Renal pelvis (tissue), 1 donor: ENCODE measurements at regions not wholly inside any gene's neighbourhood (a gene's known extent, or its start where the extent isn't known, plus 50 kb on each side); places are given as distances from the start of the nearest gene placed in this dataset.
"Not testable (repeated sequence)": the region's sequence is repeated elsewhere in the genome, so short reads cannot be mapped to it uniquely, and the experiment has no call there.

Experiments
- DNase-seq: peaks from one replicate; pipeline ENCODE4 v3.0.0-alpha.2; 2013

DNA sequence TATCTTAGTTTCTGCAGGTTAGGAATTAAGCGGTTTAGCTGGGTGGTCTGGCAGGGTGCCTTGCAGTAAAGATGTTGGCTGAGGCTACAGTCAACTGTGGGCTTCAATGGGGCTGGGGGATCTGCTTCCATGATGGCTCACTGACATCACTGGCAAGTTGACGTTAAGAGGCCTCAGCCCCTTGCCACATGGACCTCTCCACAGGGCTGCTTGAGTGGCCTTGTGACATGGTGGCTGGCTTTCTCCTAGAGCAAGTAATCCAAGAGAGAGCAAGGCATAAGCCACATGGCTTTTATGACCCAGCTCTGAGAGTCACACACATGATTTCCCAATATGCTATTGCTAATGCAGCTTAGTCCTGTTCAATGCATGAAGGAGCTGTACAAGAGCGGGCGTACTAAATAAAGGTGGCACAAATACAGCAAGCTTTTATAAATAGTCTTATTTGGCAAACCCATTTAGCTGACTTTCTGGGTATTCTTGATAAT, 109.1 kb downstream of the SEPTIN7 start:
- DNase-seq = no peak

GRCh38 chr7:35910621-35911020, 109.8 kb downstream of the SEPTIN7 start:
- not testable (repeated sequence) for DNase-seq

GRCh38 chr7:35913350-35913749, 112.5 kb downstream of the SEPTIN7 start:
- not testable (repeated sequence) for DNase-seq

GRCh38 chr7:35914214-35914613, 113.4 kb downstream of the SEPTIN7 start:
- DNase-seq = not testable (repeated sequence)

DNA sequence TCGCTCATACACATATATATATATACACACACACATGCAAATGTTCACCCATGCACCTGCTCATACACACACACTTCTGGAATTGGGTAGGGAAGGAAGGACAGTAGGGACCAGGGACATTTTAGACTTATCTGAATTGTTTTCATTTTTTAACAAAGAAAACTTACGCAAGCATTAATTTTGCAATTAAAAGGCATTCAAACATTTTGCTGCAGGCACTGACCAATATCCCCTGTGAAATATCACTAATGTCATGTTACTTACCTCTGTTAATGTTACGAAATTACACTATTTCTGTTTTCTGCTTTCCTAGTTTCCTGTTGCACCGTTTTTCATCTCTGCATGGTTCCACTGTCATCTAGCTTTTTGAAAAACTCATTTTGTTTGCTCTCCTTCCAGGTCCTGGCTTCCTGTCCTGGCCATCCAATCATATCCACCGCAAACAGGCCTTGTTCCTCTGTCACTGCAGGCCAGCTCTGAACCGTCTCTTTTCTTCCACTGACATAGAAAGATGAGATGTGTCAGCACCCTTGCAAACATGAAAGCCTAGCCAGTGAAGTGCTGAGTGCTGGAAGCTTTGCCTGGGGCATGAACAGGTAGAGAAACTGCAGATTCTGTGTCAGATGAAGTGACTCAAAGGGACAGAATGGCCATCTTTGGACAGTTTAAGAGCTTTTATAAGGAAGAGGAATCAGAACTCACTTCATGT, 114.5 kb downstream of the SEPTIN7 start:
- not testable (repeated sequence) for DNase-seq

DNA sequence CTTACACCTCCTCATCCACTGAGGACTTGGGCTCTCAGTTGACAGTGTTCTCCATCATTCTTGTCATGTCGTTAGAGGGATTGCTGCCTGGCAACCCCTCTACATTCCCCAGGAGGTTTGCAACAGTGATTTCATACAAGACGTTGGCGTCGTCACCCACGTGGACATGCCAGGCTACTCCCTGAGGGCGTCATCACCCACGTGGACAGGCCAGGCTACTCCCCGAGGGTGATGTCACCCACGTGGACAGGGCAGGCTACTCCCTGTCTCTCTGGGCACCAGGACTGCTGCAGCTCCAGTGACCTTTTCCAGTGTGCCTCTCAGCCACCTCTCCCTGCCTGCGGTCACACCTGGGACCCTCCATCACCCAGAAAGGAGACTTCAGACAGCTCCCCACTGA, 117.4 kb downstream of the SEPTIN7 start:
- DNase-seq = not testable (repeated sequence)

- not testable (repeated sequence) for DNase-seq
Observed at GRCh38 chr7:35919607-35920006, 118.8 kb downstream of the SEPTIN7 start.

DNA sequence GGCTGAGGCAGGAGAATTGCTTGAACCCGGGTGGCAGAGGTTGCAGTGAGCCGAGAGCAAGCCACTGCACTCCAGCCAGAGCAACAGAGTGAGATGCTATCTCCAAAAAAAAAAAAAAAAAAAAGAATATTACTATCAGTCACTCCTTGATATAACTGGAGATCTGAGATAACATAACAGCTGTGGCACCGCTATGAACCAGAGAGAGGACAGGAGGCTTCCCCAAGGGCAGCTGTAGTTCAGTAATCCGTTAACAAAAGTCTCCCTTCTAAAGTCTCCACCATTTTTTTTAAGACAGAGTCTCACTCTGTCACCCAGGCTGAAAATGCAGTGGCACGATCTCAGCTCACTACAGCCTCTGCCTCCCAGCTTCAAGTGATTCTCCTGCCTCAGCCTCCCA, 120.5 kb downstream of the SEPTIN7 start:
- DNase-seq = not testable (repeated sequence)

- DNase-seq = peak; percentile 21
Observed at GRCh38 chr7:35924668-35925067, 123.8 kb downstream of the SEPTIN7 start.

- DNase-seq = not testable (repeated sequence)
Observed at GRCh38 chr7:35926966-35927365, 126.1 kb downstream of the SEPTIN7 start.

DNA sequence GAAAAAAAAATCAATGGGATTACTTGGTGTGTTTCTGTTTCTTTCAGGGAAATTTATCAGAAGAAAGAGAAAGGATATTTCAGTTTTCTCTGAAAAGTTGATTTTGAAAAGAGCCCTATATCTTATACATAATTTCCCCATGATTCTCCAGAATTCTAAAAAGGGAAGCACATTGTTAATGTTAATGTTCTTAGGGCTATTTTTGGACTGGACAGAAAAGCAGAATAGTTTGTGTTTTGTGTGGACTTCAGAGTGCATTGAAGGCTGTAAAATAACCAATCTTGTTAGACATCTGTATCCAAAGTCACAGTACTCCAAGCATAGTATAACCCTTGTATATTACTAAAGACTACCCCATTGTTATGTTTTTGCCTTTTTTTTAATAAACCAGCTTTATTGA, 130.3 kb downstream of the SEPTIN7 start:
- DNase-seq = not testable (repeated sequence)

- DNase-seq = not testable (repeated sequence)
Observed at GRCh38 chr7:35931551-35931950, 130.7 kb downstream of the SEPTIN7 start.

DNA sequence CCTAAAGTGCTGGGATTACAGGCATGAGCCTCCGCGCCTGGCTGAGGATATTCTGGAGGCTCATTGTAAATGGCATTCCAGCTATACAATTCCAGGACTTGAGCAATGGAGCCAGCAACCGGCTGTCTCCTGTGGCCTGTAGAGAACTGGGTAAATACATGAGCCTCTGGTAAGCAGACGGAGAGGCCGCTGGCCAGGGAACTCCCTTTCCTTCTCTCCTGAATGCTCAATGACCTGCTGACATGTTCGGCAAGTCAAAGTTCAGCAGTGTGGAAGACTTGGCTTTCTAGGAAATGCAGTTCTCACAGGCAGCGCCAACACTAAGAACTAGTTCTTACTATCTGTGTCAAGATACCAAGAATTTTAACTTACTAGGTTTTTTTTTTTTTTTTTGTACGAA, 139.8 kb downstream of the SEPTIN7 start:
- DNase-seq = not testable (repeated sequence)

DNA sequence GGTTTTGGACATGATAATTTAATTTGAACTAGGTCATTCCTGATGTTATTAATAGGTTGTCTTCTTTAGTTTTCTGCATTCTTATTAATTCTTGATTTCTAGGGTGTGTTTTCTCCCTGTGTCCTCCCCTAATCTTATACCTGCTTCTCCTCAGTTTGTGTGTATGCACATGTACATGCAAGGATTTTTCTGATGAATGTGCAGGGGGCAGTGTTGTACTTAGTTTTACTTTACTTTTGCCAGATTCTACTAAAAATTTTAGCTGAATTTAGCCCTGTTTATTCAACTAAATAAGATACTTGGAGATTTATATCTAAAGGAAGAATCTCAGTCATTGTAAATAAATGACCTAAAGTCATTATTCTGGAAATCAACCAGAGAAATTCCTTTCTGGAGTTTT, 144.8 kb downstream of the SEPTIN7 start:
- not testable (repeated sequence) for DNase-seq

- not testable (repeated sequence) for DNase-seq
Observed at GRCh38 chr7:35955735-35956134, 154.9 kb downstream of the SEPTIN7 start.

DNA sequence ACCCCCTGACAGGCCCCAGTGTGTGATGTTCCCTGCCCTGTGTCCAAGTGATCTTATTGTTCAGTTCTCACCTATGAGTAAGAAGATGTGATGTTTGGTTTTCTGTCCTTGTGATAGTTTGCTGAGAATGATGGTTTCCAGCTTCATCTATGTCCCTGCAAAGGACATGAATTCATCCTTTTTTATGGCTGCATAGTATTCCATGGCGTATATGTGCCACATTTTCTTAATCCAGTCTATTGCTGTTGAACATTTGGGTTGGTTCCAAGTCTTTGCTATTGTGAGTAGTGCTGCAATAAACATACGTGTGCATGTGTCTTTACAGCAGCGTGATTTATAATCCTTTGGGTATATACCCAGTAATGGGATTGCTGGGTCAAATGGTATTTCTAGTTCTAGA, 156.1 kb downstream of the SEPTIN7 start:
- DNase-seq = not testable (repeated sequence)

- DNase-seq = not testable (repeated sequence)
Observed at GRCh38 chr7:35961260-35961659, 160.4 kb downstream of the SEPTIN7 start.

DNA sequence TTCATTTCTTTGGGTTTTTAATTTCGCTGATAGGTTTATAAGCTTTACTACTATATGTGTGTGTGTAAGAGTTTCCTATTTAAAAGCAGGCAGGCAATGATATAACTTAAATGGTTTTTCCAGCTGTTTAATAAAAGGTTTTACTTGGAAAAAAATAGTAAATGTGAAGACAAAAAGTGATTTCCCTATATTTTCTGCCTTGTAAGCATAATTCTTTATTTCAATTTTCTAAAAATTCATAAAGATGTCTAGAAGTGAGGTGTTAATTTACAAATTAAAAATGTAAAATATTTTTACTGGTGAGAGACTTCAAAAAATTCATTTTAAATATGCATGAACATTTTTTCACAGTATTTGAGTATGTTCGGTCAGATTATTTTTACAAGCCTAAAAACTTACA, 161.8 kb downstream of the SEPTIN7 start:
- not testable (repeated sequence) for DNase-seq

GRCh38 chr7:35967366-35968139, 166.7 kb downstream of the SEPTIN7 start:
- no peak for DNase-seq

- no peak for DNase-seq
Observed at GRCh38 chr7:35968140-35968940, 167.5 kb downstream of the SEPTIN7 start.

GRCh38 chr7:35969066-35969465, 168.2 kb downstream of the SEPTIN7 start:
- no peak for DNase-seq

DNA sequence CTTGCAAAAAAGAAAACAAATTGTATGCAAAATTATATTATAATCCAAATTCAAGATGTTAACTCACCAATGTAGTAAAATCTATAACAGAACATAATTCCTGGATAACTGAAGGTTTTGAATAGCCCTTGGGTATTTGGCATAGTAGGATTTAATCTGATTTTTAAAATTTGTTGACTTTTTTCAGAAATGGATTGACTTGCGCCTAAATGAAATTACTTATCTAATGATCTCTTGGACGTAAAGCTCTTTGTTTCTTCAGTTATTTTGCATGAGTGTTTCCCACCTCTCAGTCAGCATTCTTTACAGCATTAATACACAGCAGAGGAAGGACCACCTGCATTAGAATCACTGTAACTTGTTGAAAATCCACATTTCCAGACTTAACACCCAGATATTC, 169.6 kb downstream of the SEPTIN7 start:
- no peak for DNase-seq
